ENCODE measurements at regions not wholly inside any gene's neighbourhood (a gene's known extent, or its start where the extent isn't known, plus 50 kb on each side); places are given as distances from the start of the nearest gene placed in this dataset.

- H3K4me3 ChIP-seq: no peak overlapping the region
- no peak overlapping the region for H3K9ac ChIP-seq (ENCODE audit: insufficient read length)
- TF ChIP-seq POLR2AphosphoS5 (IDR thresholded peaks at IDR 0.05; ENCODE audit: borderline replicate concordance, low read depth, low read length): no peak
- TF ChIP-seq FOXP2 (optimal IDR thresholded peaks at IDR 0.05; ENCODE audit: control extremely low read depth, extremely low read length, insufficient read depth): no peak
- no peak for TF ChIP-seq EZH2 (IDR thresholded peaks at IDR 0.05)
- no peaks in the 10 kb centered on the region for H3K9me3 ChIP-seq (ENCODE audit: low read depth, low read length)
- no peaks in the 10 kb centered on the region for H3K36me3 ChIP-seq (ENCODE audit: insufficient read depth, low read length)
- no peak overlapping the region for H3K27ac ChIP-seq
- DNase-seq (ENCODE audit: low read depth, low spot score): no peak
Measured at GRCh38 chr3:95246413-95246812, 1183.6 kb downstream of the NSUN3 start.

- Histone ChIP-seq H3K9ac (ENCODE audit: insufficient read length) (no peak overlapping the region), H3K9me3 (ENCODE audit: low read depth, low read length) (no peaks in the 10 kb centered on the region), H3K36me3 (ENCODE audit: insufficient read depth, low read length) (no peaks in the 10 kb centered on the region), H3K4me3 (no peak overlapping the region), H3K27ac (no peak overlapping the region)
- TF ChIP-seq EZH2 (IDR thresholded peaks at IDR 0.05) (no peak), POLR2AphosphoS5 (IDR thresholded peaks at IDR 0.05; ENCODE audit: borderline replicate concordance, low read depth, low read length) (no peak), FOXP2 (optimal IDR thresholded peaks at IDR 0.05; ENCODE audit: control extremely low read depth, extremely low read length, insufficient read depth) (no peak)
- DNase-seq (ENCODE audit: low read depth, low spot score): no peak
Measured at GRCh38 chr3:95254061-95254460, 1191.2 kb downstream of the NSUN3 start.

GRCh38 chr3:95254758-95255157, 1191.9 kb downstream of the NSUN3 start:
- no peaks in the 10 kb centered on the region for H3K36me3 ChIP-seq (ENCODE audit: insufficient read depth, low read length)

GRCh38 chr3:95265129-95265528, 1202.3 kb downstream of the NSUN3 start:
- Histone ChIP-seq H3K4me3 (no peak overlapping the region), H3K36me3 (ENCODE audit: insufficient read depth, low read length) (no peaks in the 10 kb centered on the region), H3K9me3 (ENCODE audit: low read depth, low read length) (no peaks in the 10 kb centered on the region), H3K9ac (ENCODE audit: insufficient read length) (no peak overlapping the region), H3K27ac (no peak overlapping the region)
- no peak for DNase-seq (ENCODE audit: low read depth, low spot score)
- TF ChIP-seq POLR2AphosphoS5 (IDR thresholded peaks at IDR 0.05; ENCODE audit: borderline replicate concordance, low read depth, low read length): no peak
- no peak for TF ChIP-seq EZH2 (IDR thresholded peaks at IDR 0.05)
- no peak for TF ChIP-seq FOXP2 (optimal IDR thresholded peaks at IDR 0.05; ENCODE audit: control extremely low read depth, extremely low read length, insufficient read depth)

More at GRCh38 chr3:95254758-95255157, 1191.9 kb downstream of the NSUN3 start:
- TF ChIP-seq EZH2 (IDR thresholded peaks at IDR 0.05): no peak
- TF ChIP-seq POLR2AphosphoS5 (IDR thresholded peaks at IDR 0.05; ENCODE audit: borderline replicate concordance, low read depth, low read length): no peak
- TF ChIP-seq FOXP2 (optimal IDR thresholded peaks at IDR 0.05; ENCODE audit: control extremely low read depth, extremely low read length, insufficient read depth): no peak
- Histone ChIP-seq H3K27ac (no peak overlapping the region), H3K4me3 (no peak overlapping the region), H3K9me3 (ENCODE audit: low read depth, low read length) (no peaks in the 10 kb centered on the region), H3K9ac (ENCODE audit: insufficient read length) (no peak overlapping the region)
- no peak for DNase-seq (ENCODE audit: low read depth, low spot score)

- Histone ChIP-seq H3K36me3 (ENCODE audit: insufficient read depth, low read length) (no peaks in the 10 kb centered on the region), H3K9ac (ENCODE audit: insufficient read length) (no peak overlapping the region), H3K4me3 (no peak overlapping the region), H3K27ac (no peak overlapping the region), H3K9me3 (ENCODE audit: low read depth, low read length) (no peaks in the 10 kb centered on the region)
- no peak for DNase-seq (ENCODE audit: low read depth, low spot score)
- TF ChIP-seq POLR2AphosphoS5 (IDR thresholded peaks at IDR 0.05; ENCODE audit: borderline replicate concordance, low read depth, low read length) (no peak), EZH2 (IDR thresholded peaks at IDR 0.05) (no peak), FOXP2 (optimal IDR thresholded peaks at IDR 0.05; ENCODE audit: control extremely low read depth, extremely low read length, insufficient read depth) (no peak)
Measured at GRCh38 chr3:95271395-95271794, 1208.5 kb downstream of the NSUN3 start.

- DNase-seq (ENCODE audit: low read depth, low spot score): no peak
- Histone ChIP-seq H3K4me3 (no peak overlapping the region), H3K36me3 (ENCODE audit: insufficient read depth, low read length) (no peaks in the 10 kb centered on the region), H3K27ac (no peak overlapping the region), H3K9ac (ENCODE audit: insufficient read length) (no peak overlapping the region), H3K9me3 (ENCODE audit: low read depth, low read length) (no peaks in the 10 kb centered on the region)
- TF ChIP-seq POLR2AphosphoS5 (IDR thresholded peaks at IDR 0.05; ENCODE audit: borderline replicate concordance, low read depth, low read length) (no peak), EZH2 (IDR thresholded peaks at IDR 0.05) (no peak), FOXP2 (optimal IDR thresholded peaks at IDR 0.05; ENCODE audit: control extremely low read depth, extremely low read length, insufficient read depth) (no peak)
Measured at GRCh38 chr3:95272166-95272565, 1209.3 kb downstream of the NSUN3 start.

- H3K4me3 ChIP-seq: no peak overlapping the region
- no peaks in the 10 kb centered on the region for H3K36me3 ChIP-seq (ENCODE audit: insufficient read depth, low read length)
- H3K9ac ChIP-seq (ENCODE audit: insufficient read length): no peak overlapping the region
- no peak overlapping the region for H3K27ac ChIP-seq
- no peak for TF ChIP-seq FOXP2 (optimal IDR thresholded peaks at IDR 0.05; ENCODE audit: control extremely low read depth, extremely low read length, insufficient read depth)
- DNase-seq (ENCODE audit: low read depth, low spot score): no peak
- no peaks in the 10 kb centered on the region for H3K9me3 ChIP-seq (ENCODE audit: low read depth, low read length)
Measured at GRCh38 chr3:95272781-95273180, 1209.9 kb downstream of the NSUN3 start.

GRCh38 chr3:95277613-95278012, 1214.8 kb downstream of the NSUN3 start:
- Histone ChIP-seq H3K4me3 (no peak overlapping the region), H3K9ac (ENCODE audit: insufficient read length) (no peak overlapping the region), H3K27ac (no peak overlapping the region), H3K9me3 (ENCODE audit: low read depth, low read length) (no peaks in the 10 kb centered on the region), H3K36me3 (ENCODE audit: insufficient read depth, low read length) (no peaks in the 10 kb centered on the region)
- no peak for TF ChIP-seq POLR2AphosphoS5 (IDR thresholded peaks at IDR 0.05; ENCODE audit: borderline replicate concordance, low read depth, low read length)
- no peak for TF ChIP-seq EZH2 (IDR thresholded peaks at IDR 0.05)
- no peak for TF ChIP-seq FOXP2 (optimal IDR thresholded peaks at IDR 0.05; ENCODE audit: control extremely low read depth, extremely low read length, insufficient read depth)
- no peak for DNase-seq (ENCODE audit: low read depth, low spot score)

GRCh38 chr3:95280711-95281352, 1218.0 kb downstream of the NSUN3 start:
- Histone ChIP-seq H3K27ac (no peak overlapping the region), H3K4me3 (no peak overlapping the region), H3K9me3 (ENCODE audit: low read depth, low read length) (no peaks in the 10 kb centered on the region), H3K9ac (ENCODE audit: insufficient read length) (no peak overlapping the region), H3K36me3 (ENCODE audit: insufficient read depth, low read length) (no peaks in the 10 kb centered on the region)
- no peak for DNase-seq (ENCODE audit: low read depth, low spot score)
- TF ChIP-seq EZH2 (IDR thresholded peaks at IDR 0.05) (no peak), FOXP2 (optimal IDR thresholded peaks at IDR 0.05; ENCODE audit: control extremely low read depth, extremely low read length, insufficient read depth) (no peak), POLR2AphosphoS5 (IDR thresholded peaks at IDR 0.05; ENCODE audit: borderline replicate concordance, low read depth, low read length) (no peak)

All from SK-N-MC (cell line).